HepG2 (cell line): ENCODE measurements at regions not wholly inside any gene's neighbourhood (a gene's known extent, or its start where the extent isn't known, plus 50 kb on each side); places are given as distances from the start of the nearest gene placed in this dataset.
A peak's percentile ranks its signal among the peaks of the same experiment; 100 is the strongest.

ENCODE experiments used
- AKNA ChIP-seq: sonication (generic); formaldehyde crosslinking; IDR thresholded peaks from 2 replicates; pipeline ENCODE4 v1.4.0; 2020; ENCODE audit warnings: missing genetic modification reagents, borderline replicate concordance
- ATM ChIP-seq: fragments of 450-650 bp; IDR thresholded peaks from 2 replicates; pipeline ENCODE4 v1.7.1; 2017; ENCODE audit warnings: mild to moderate bottlenecking, borderline replicate concordance
- CCAR2 ChIP-seq: fragments of 200-400 bp; formaldehyde crosslinking; optimal IDR thresholded peaks from 2 replicates; pipeline ENCODE3; 2018; ENCODE audit warnings: low read depth, mild to moderate bottlenecking, low read length, moderate library complexity
- EZH2 ChIP-seq: conservative IDR thresholded peaks from 2 replicates; pipeline ENCODE4 v1.6.1; 2012; ENCODE audit warnings: mild to moderate bottlenecking, low read depth, low read length, moderate library complexity
- FOXA1 ChIP-seq, 2 experiments: fragments of 450-650 bp in 1 of 2; sonication (generic) in 1 of 2; formaldehyde crosslinking in 1 of 2; IDR thresholded peaks; 2 replicates each; pipeline versions ENCODE4 v1.4.0 to v1.6.1; 2016 to 2020; ENCODE audit warnings: missing genetic modification reagents in 1 of 2
- HMGXB3 ChIP-seq: sonication (generic); formaldehyde crosslinking; IDR thresholded peaks from 2 replicates; pipeline ENCODE4 v1.4.0; 2020; ENCODE audit warnings: missing genetic modification reagents, borderline replicate concordance
- MED8 ChIP-seq: sonication (generic); formaldehyde crosslinking; IDR thresholded peaks from 2 replicates; pipeline ENCODE4 v1.8.1; 2023; ENCODE audit warnings: mild to moderate bottlenecking, missing genetic modification reagents; ENCODE audit not compliant: insufficient replicate concordance
- POLR2AphosphoS5 ChIP-seq: IDR thresholded peaks from 2 replicates; pipeline ENCODE4 v1.6.1; 2012; ENCODE audit warnings: low read depth, low read length
- RFX1 ChIP-seq: fragments of 450-650 bp; IDR thresholded peaks from 2 replicates; pipeline ENCODE4 v1.6.1; 2017
- SKI ChIP-seq: fragments of 450-650 bp; IDR thresholded peaks from one replicate; pipeline ENCODE4 v1.6.1; 2018; ENCODE audit warnings: mild to moderate bottlenecking; ENCODE audit not compliant: partially characterized antibody
- SOX13 ChIP-seq, 3 experiments: fragments of 450-650 bp in 1 of 3; sonication (generic) in 1 of 3; formaldehyde crosslinking in 1 of 3; IDR thresholded peaks in 2 of 3; conservative IDR thresholded peaks in 1 of 3; 2 replicates each; pipeline versions ENCODE4 v1.5.0 to v1.6.1; 2016 to 2020; ENCODE audit warnings: antibody characterized with exemption in 1 of 3, mild to moderate bottlenecking in 1 of 3, missing compliant biosample characterization in 1 of 3, missing genetic modification reagents in 1 of 3, moderate library complexity in 1 of 3
- TFDP1 ChIP-seq: IDR thresholded peaks from 2 replicates; pipeline ENCODE4 v1.6.1; 2016; ENCODE audit warnings: missing compliant biosample characterization, missing genetic modification reagents, borderline replicate concordance
- ZBTB4 ChIP-seq: sonication (generic); formaldehyde crosslinking; IDR thresholded peaks from 2 replicates; pipeline ENCODE4 v1.4.0; 2020; ENCODE audit warnings: missing genetic modification reagents, mild to moderate bottlenecking, borderline replicate concordance
- ZKSCAN5 ChIP-seq: sonication (generic); formaldehyde crosslinking; IDR thresholded peaks from 2 replicates; pipeline ENCODE4 v1.5.1; 2020; ENCODE audit warnings: mild to moderate bottlenecking, missing genetic modification reagents
- ZNF589 ChIP-seq: sonication (generic); formaldehyde crosslinking; conservative IDR thresholded peaks from 2 replicates; pipeline ENCODE4 v1.8.0; 2022; ENCODE audit warnings: mild to moderate bottlenecking, moderate library complexity, missing genetic modification reagents
- ZNF709 ChIP-seq: sonication (generic); formaldehyde crosslinking; IDR thresholded peaks from 2 replicates; pipeline ENCODE4 v1.5.0; 2020; ENCODE audit warnings: mild to moderate bottlenecking, missing genetic modification reagents

- TF ChIP-seq SKI (peak; percentile 67), HMGXB3 (no peak), EZH2 (no peak), TFDP1 (no peak), ZBTB4 (CRISPR knock-in tag) (no peak), FOXA1 (IDR thresholded peaks at IDR 0.05) (peak; percentile 92), FOXA1 (CRISPR knock-in tag; IDR thresholded peaks at IDR 0.05) (peak; percentile 96), CCAR2 (no peak), ZNF709 (no peak), AKNA (CRISPR knock-in tag) (no peak), POLR2AphosphoS5 (no peak), RFX1 (no peak), ATM (no peak), SOX13 (IDR thresholded peaks at IDR 0.05) (peak; percentile 51; the same call in 1 of the 2 replicates), SOX13 (CRISPR knock-in tag; conservative IDR thresholded peaks at IDR 0.05 in 1 of 2, IDR thresholded peaks at IDR 0.05 in 1 of 2) (peak in 1 of 2 experiments; percentile 92; a peak in 2 of 4 replicates), MED8 (no peak), ZNF589 (CRISPR knock-in tag) (no peak), ZKSCAN5 (CRISPR knock-in tag) (no peak)
Measured at GRCh38 chr18:42168487-42168886, 213.5 kb downstream of the PIK3C3 start (continued).
